ENCODE measurements at regions not wholly inside any gene's neighbourhood (a gene's known extent, or its start where the extent isn't known, plus 50 kb on each side); places are given as distances from the start of the nearest gene placed in this dataset.
A peak's percentile ranks its signal among the peaks of the same experiment; 100 is the strongest.
"Not testable (repeated sequence)": the region's sequence is repeated elsewhere in the genome, so short reads cannot be mapped to it uniquely, and the experiment has no call there.

DNA sequence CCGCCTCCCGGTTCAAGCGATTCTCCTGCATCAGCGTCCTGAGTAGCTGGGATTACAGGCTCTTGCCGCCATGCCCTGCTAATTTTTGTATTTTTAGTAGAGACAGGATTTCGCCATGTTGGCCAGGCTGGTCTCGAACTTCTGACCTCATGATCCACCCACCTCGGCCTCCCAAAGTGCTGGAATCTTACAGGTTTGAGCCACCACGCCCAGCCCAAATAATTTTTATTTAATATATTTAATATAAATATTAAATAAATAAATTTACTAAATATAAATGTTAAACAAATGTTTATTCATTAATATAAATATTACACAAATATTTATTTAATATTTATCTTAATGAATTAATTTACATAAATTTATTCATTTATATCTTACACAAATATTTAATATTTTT, 120.2 kb downstream of the SHOX start:
- no peak for ATAC-seq
- H3K36me3 ChIP-seq (replicated peaks in 1 of 2; ENCODE audit: insufficient read depth in 1 of 2, low read depth in 2 of 2): no peaks in the 10 kb centered on the region
- no peaks in the 10 kb centered on the region for H3K9me3 ChIP-seq
- H3K4me1 ChIP-seq: no peaks in the 10 kb centered on the region
- H3K27me3 ChIP-seq: no peaks in the 10 kb centered on the region
- DNase-seq: no peak
- TF ChIP-seq POLR2A (IDR thresholded peaks at IDR 0.05): no peak
- TF ChIP-seq, protein P1, sequence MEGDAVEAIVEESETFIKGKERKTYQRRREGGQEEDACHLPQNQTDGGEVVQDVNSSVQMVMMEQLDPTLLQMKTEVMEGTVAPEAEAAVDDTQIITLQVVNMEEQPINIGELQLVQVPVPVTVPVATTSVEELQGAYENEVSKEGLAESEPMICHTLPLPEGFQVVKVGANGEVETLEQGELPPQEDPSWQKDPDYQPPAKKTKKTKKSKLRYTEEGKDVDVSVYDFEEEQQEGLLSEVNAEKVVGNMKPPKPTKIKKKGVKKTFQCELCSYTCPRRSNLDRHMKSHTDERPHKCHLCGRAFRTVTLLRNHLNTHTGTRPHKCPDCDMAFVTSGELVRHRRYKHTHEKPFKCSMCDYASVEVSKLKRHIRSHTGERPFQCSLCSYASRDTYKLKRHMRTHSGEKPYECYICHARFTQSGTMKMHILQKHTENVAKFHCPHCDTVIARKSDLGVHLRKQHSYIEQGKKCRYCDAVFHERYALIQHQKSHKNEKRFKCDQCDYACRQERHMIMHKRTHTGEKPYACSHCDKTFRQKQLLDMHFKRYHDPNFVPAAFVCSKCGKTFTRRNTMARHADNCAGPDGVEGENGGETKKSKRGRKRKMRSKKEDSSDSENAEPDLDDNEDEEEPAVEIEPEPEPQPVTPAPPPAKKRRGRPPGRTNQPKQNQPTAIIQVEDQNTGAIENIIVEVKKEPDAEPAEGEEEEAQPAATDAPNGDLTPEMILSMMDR (IDR thresholded peaks at IDR 0.05): peak in 1 of 7 experiments; percentile 9
- no peak overlapping the region for H3K4me3 ChIP-seq
- intact Hi-C loops (cut with DNase I): no loop called here
- no peak overlapping the region for H3K27ac ChIP-seq
- 85 to 88% methylated on average over 9 of the region's 9 CpGs for WGBS, 2 donors

DNA sequence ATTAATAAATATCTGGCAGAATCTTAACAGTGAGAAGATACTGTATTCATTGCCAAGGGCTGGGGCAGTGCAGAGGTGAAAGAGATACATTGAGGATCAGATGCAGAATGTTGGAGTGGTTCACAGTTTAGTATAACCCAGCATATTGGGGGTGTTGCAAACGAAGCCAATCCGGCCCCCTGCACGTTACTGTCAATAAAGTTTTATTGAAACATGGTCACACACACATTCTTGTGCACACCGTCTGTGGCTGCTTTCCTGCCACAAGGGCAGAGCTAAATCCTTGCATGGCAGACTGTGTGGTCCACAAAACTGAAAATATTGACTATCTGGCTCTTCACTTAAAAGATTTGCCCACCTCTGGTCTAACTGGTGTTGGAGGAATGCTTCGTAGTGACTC, 119.7 kb downstream of the SHOX start:
- no peak for ATAC-seq
- H3K4me3 ChIP-seq: no peak overlapping the region
- H3K27me3 ChIP-seq: no peaks in the 10 kb centered on the region
- no peak overlapping the region for H3K27ac ChIP-seq
- H3K4me1 ChIP-seq: no peaks in the 10 kb centered on the region
- 67 to 68% methylated on average over 5 of the region's 5 CpGs for WGBS, 2 donors
- H3K9me3 ChIP-seq: no peaks in the 10 kb centered on the region
- intact Hi-C loops (cut with DNase I): no loop called here
- H3K36me3 ChIP-seq (replicated peaks in 1 of 2; ENCODE audit: insufficient read depth in 1 of 2, low read depth in 2 of 2): no peaks in the 10 kb centered on the region
- TF ChIP-seq, protein P1 (IDR thresholded peaks at IDR 0.05): no peak
- no peak for TF ChIP-seq POLR2A (IDR thresholded peaks at IDR 0.05)
- DNase-seq: no peak

DNA sequence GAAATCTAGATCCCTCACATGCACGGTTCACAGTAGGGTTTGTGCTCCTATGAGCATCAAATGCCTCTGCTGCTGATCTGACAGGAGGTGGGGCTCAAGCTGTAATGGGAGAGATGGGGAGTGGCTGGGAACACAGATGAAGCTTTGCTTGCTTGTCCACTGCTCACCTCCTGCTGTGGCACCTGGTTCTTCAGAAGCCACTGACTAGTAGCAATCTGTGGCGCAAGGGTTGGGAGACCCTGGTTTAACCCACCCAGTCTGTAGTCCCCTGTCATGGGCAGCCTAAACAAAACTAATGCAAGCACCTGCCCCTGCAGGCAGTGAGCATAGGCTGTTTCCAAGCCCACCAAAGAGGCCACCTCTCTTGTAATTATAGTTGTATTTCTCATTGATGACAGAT, 116.6 kb downstream of the SHOX start:
- H3K27ac ChIP-seq: no peak overlapping the region
- no peaks in the 10 kb centered on the region for H3K9me3 ChIP-seq
- H3K4me3 ChIP-seq: no peak overlapping the region
- no peaks in the 10 kb centered on the region for H3K27me3 ChIP-seq
- TF ChIP-seq POLR2A (IDR thresholded peaks at IDR 0.05): no peak
- TF ChIP-seq, protein P1 (IDR thresholded peaks at IDR 0.05): no peak
- 65 to 67% methylated on average over 2 of the region's 2 CpGs for WGBS, 2 donors
- no peak for ATAC-seq
- DNase-seq: no peak
- intact Hi-C loops (cut with DNase I): no loop called here
- no peaks in the 10 kb centered on the region for H3K36me3 ChIP-seq (replicated peaks in 1 of 2; ENCODE audit: insufficient read depth in 1 of 2, low read depth in 2 of 2)
- H3K4me1 ChIP-seq: no peaks in the 10 kb centered on the region

DNA sequence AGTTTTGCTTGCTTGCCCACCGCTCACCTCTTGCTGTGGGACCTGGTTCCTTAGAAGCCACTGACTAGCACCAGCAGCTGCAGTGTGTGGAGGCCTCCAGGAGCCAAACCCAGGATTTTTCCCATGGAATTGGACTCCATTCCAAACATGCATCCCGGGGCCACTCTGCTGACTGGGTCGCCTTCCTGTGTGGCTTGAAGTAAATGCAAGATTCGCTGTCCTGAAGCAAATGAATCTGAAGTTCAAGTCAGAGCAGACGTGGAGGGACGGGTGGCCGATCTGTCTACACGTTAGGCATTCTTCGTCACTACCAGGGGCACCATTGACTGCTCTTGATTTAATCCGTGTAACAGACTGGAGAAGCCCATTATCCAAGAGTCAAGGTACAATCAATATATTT, 109.0 kb downstream of the SHOX start:
- H3K4me3 ChIP-seq: no peak overlapping the region
- TF ChIP-seq, protein P1 (IDR thresholded peaks at IDR 0.05): no peak
- no peak for TF ChIP-seq POLR2A (IDR thresholded peaks at IDR 0.05)
- no peaks in the 10 kb centered on the region for H3K9me3 ChIP-seq
- DNase-seq (no peak), ATAC-seq (no peak)
- H3K36me3 ChIP-seq (replicated peaks in 1 of 2; ENCODE audit: insufficient read depth in 1 of 2, low read depth in 2 of 2): no peaks in the 10 kb centered on the region
- H3K27me3 ChIP-seq: no peaks in the 10 kb centered on the region
- 49 to 68% methylated on average over 8 to 10 of the region's 10 CpGs for WGBS, 2 donors
- intact Hi-C loops (cut with DNase I): no loop called here
- no peaks in the 10 kb centered on the region for H3K4me1 ChIP-seq
- H3K27ac ChIP-seq: no peak overlapping the region

DNA sequence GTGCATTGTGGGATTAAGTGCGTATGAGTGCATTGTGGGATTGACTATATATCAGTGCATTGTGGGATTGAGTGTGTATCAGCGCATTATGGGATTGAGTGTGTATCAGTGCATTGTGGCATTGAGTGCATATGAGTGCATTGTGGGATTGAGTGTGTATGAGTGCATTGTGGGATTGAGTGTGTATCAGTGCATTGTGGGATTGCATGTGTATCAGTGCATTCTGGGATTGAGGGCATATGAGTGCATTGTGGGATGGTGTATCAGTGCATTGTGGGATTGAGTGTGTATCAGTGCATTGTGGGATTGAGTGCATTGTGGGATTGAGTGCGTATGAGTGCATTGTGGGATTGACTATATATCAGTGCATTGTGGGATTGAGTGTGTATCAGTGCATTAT, 106.4 kb downstream of the SHOX start:
- H3K27me3 ChIP-seq; H3K36me3 ChIP-seq (replicated peaks in 1 of 2; ENCODE audit: insufficient read depth in 1 of 2, low read depth in 2 of 2); H3K4me1 ChIP-seq; H3K9me3 ChIP-seq; ATAC-seq; H3K4me3 ChIP-seq; H3K27ac ChIP-seq; intact Hi-C loops (cut with DNase I); DNase-seq: not testable (repeated sequence)
- 81 to 90% methylated on average over 3 of the region's 3 CpGs for WGBS, 2 donors
